Prostate gland (tissue), 2 donors: ENCODE measurements at regions not wholly inside any gene's neighbourhood (a gene's known extent, or its start where the extent isn't known, plus 50 kb on each side); places are given as distances from the start of the nearest gene placed in this dataset.

Source experiments
- DNase-seq: peaks from one replicate; pipeline ENCODE4 v3.0.0-alpha.2; 2019; ENCODE audit warnings: low spot score
- H3K27ac ChIP-seq, 2 donors: fragments of 200-600 bp; sonication (generic); 2 replicates each; pipeline ENCODE4 v1.5.1; 2017 to 2019
- H3K27me3 ChIP-seq: fragments of 200-600 bp; sonication (generic); replicated peaks from 2 replicates; pipeline ENCODE4 v1.5.1; 2019; ENCODE audit not compliant: insufficient read depth
- H3K36me3 ChIP-seq, 2 donors: fragments of 200-600 bp; sonication (generic); 1 replicate in 1 of 2; 2 replicates in 1 of 2; pipeline versions ENCODE4 v1.5.1 to v1.8.1; 2017 to 2019
- H3K4me1 ChIP-seq: fragments of 200-600 bp; sonication (generic); replicated peaks from 2 replicates; pipeline ENCODE4 v1.5.1; 2019
- H3K4me3 ChIP-seq, 2 donors: fragments of 200-600 bp; sonication (generic); 2 replicates each; pipeline ENCODE4 v1.5.1; 2017 to 2019
- H3K9me3 ChIP-seq: fragments of 200-600 bp; sonication (generic); 2 replicates; pipeline ENCODE4 v1.5.1; 2017
- POLR2A ChIP-seq: fragments of 450-650 bp; IDR thresholded peaks from one replicate; pipeline ENCODE4 v1.6.1; 2016; ENCODE audit warnings: antibody characterized with exemption, mild to moderate bottlenecking
- POLR2AphosphoS5 ChIP-seq: sonication (generic); formaldehyde crosslinking; IDR thresholded peaks from one replicate; pipeline ENCODE4 v1.6.1; 2017; ENCODE audit warnings: antibody characterized with exemption
- WGBS: methylation state at CpG from one replicate; pipeline ENCODE4 v1.1.5; 2018; 5-methylcytosine and 5-hydroxymethylcytosine counted together
- intact Hi-C: fragments of 100-400 bp; cut with DNase I; formaldehyde crosslinking; loops from one replicate; pipeline ENCODE4 v1.14.2; 2022
- TF ChIP-seq, protein P1 (sequence below), 4 experiments: fragments of 200-600 bp in 2 of 4; fragments of 450-650 bp in 2 of 4; sonication (generic) in 2 of 4; IDR thresholded peaks; 1 replicate in 3 of 4; 2 replicates in 1 of 4; pipeline ENCODE4 v1.5.1; 2016 to 2019; ENCODE audit warnings: antibody characterized with exemption in 4 of 4, mild to moderate bottlenecking in 2 of 4, moderate library complexity in 2 of 4

DNA sequence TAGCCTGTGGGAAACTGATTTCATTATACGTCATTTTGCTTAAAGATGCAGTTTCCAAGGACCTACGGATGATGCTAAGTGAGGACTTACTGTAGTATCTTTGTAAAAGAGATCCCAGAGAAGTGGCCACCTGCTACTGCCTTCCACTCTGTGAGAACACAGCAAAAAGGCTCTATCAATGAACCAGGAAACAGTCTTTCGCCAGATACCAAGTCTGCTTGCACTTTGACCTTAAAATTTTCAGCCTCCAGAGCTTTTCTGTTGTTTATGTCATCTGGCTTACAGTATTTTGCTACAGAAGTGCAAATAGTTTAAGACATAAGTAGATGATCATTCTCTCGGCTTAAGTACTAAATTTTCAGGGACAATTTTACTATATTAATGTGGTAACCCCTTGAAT is 847.9 kb upstream of the CHAC2 start:
- TF ChIP-seq POLR2A (no peak), POLR2AphosphoS5 (no peak)
- TF ChIP-seq, protein P1, sequence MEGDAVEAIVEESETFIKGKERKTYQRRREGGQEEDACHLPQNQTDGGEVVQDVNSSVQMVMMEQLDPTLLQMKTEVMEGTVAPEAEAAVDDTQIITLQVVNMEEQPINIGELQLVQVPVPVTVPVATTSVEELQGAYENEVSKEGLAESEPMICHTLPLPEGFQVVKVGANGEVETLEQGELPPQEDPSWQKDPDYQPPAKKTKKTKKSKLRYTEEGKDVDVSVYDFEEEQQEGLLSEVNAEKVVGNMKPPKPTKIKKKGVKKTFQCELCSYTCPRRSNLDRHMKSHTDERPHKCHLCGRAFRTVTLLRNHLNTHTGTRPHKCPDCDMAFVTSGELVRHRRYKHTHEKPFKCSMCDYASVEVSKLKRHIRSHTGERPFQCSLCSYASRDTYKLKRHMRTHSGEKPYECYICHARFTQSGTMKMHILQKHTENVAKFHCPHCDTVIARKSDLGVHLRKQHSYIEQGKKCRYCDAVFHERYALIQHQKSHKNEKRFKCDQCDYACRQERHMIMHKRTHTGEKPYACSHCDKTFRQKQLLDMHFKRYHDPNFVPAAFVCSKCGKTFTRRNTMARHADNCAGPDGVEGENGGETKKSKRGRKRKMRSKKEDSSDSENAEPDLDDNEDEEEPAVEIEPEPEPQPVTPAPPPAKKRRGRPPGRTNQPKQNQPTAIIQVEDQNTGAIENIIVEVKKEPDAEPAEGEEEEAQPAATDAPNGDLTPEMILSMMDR (IDR thresholded peaks at IDR 0.05): no peak
- Histone ChIP-seq H3K27ac (no peak overlapping the region), H3K4me3 (no peak overlapping the region), H3K9me3 (no peaks in the 10 kb centered on the region), H3K4me1 (no peaks in the 10 kb centered on the region), H3K27me3 (no peaks in the 10 kb centered on the region), H3K36me3 (no peaks in the 10 kb centered on the region)
- DNase-seq: no peak
- intact Hi-C loops: no loop called here
- WGBS: 79% methylated on average over 4 of the region's 4 CpGs

DNA sequence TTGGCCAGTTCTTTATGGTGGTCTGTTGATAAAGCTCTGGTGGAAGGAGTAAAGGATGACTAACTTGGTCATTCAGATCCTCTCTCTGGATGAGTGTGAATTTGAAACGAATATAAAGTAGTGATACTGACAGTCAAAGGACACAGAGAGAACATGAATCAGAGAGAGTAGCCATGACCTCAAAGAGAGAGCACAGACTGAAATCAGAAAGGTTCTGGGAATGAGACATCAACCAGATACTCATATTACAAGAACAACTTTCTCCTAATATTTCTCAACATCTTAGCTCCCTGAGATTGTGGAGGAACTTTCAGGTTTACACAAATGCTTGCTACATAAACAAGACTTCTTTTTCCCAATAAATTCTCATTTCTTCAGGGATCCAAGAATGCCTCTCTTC is 849.1 kb upstream of the CHAC2 start:
- no peaks in the 10 kb centered on the region for H3K9me3 ChIP-seq
- WGBS: 46% methylated on average over 1 of the region's 1 CpG
- H3K4me3 ChIP-seq: no peak overlapping the region
- no peaks in the 10 kb centered on the region for H3K36me3 ChIP-seq
- no peaks in the 10 kb centered on the region for H3K4me1 ChIP-seq
- TF ChIP-seq POLR2AphosphoS5 (no peak), POLR2A (no peak)
- TF ChIP-seq, protein P1 (IDR thresholded peaks at IDR 0.05): no peak
- DNase-seq: no peak
- H3K27ac ChIP-seq: no peak overlapping the region
- H3K27me3 ChIP-seq: no peaks in the 10 kb centered on the region
- intact Hi-C loops: no loop called here

GRCh38 chr2:52916981-52917380 is 850.6 kb upstream of the CHAC2 start:
- Histone ChIP-seq H3K27me3 (no peaks in the 10 kb centered on the region), H3K4me3 (no peak overlapping the region), H3K4me1 (no peaks in the 10 kb centered on the region), H3K27ac (no peak overlapping the region), H3K9me3 (no peaks in the 10 kb centered on the region), H3K36me3 (no peaks in the 10 kb centered on the region)
- DNase-seq: no peak
- intact Hi-C loops: no loop called here
- TF ChIP-seq POLR2A (no peak), POLR2AphosphoS5 (no peak)
- TF ChIP-seq, protein P1 (IDR thresholded peaks at IDR 0.05): no peak
- WGBS: 65% methylated on average over 3 of the region's 3 CpGs

DNA sequence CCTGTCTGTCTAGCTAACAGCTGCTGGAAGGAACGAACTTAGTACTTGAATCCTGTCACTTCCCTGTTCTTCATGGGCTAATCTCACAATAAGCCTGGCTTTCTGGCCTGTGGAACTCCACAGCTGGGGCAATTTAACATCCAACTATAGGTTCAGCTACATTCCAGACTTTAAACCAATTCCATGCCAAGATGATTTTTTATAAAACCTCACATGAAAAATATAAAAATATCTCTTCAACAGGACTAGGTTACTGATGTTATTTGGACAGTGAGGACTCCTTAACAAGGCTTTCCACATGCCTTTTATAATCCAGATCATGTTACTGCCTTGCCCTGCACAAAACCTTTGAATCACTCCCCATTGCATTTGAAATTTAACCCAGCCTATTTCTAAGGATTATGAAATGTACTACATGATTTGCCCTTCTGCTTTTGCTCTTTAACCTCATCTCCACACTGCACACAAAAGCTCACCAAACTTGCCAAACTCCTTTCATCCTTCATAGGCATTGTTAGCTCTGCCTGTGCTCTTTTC is 863.2 kb upstream of the CHAC2 start:
- intact Hi-C loops: no loop called here
- H3K27me3 ChIP-seq: no peaks in the 10 kb centered on the region
- no peak overlapping the region for H3K27ac ChIP-seq
- H3K9me3 ChIP-seq: no peaks in the 10 kb centered on the region
- no peaks in the 10 kb centered on the region for H3K4me1 ChIP-seq
- DNase-seq: no peak
- TF ChIP-seq POLR2A (no peak), POLR2AphosphoS5 (no peak)
- TF ChIP-seq, protein P1 (IDR thresholded peaks at IDR 0.05): no peak
- 7% methylated on average over 1 of the region's 1 CpG for WGBS
- no peak overlapping the region for H3K4me3 ChIP-seq
- no peaks in the 10 kb centered on the region for H3K36me3 ChIP-seq

DNA sequence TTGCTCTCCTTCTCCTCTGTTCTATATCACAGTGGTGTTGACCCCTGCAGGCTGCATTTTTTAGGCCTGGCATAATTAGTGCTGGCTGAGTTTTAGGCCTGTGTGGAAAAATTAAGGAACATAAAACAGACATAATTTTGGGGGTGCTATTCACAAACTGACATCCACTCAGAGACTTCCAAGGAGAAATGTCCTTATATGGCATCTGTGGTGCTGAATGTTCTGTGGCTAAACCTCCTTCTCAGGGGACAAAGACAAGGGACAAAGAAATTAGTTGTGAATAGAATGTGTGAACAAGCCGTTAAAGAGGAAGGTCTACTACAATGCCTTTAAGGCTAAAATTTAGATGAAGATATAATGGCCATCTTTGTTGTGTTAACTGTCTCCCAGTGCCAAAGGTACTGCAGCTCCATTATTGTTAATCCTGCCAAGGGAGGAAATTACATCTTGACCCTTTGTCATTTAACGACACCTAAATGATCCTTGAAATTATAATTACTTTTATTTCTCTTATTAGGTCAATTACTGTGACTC is 870.0 kb upstream of the CHAC2 start:
- no peak for DNase-seq
- TF ChIP-seq POLR2A: no peak
- TF ChIP-seq POLR2AphosphoS5: no peak
- TF ChIP-seq, protein P1 (IDR thresholded peaks at IDR 0.05): no peak
- intact Hi-C loops: no loop called here
- no peaks in the 10 kb centered on the region for H3K36me3 ChIP-seq
- no peaks in the 10 kb centered on the region for H3K4me1 ChIP-seq
- WGBS: 78% methylated on average over 2 of the region's 2 CpGs
- no peak overlapping the region for H3K4me3 ChIP-seq
- no peak overlapping the region for H3K27ac ChIP-seq
- no peaks in the 10 kb centered on the region for H3K27me3 ChIP-seq
- H3K9me3 ChIP-seq: no peaks in the 10 kb centered on the region
